Spleen (tissue), 11 donors: ENCODE measurements at regions not wholly inside any gene's neighbourhood (a gene's known extent, or its start where the extent isn't known, plus 50 kb on each side); places are given as distances from the start of the nearest gene placed in this dataset.

ENCODE experiments used
- DNase-seq: peaks from one replicate; pipeline ENCODE4 v3.0.0-alpha.2; 2020
- H3K27ac ChIP-seq, 8 donors: fragments of 200-600 bp; sonication (generic) in 7 of 8; 1 replicate in 4 of 8; 2 replicates in 4 of 8; pipeline versions ENCODE4 v1.5.0 to v1.8.0; 2016 to 2021; ENCODE audit warnings: inconsistent platforms in 4 of 8, mild to moderate bottlenecking in 4 of 8, moderate library complexity in 1 of 8
- H3K27me3 ChIP-seq, 7 donors: fragments of 200-600 bp; sonication (generic) in 6 of 7; replicated peaks in 1 of 7; 1 replicate in 4 of 7; 2 replicates in 3 of 7; pipeline versions ENCODE4 v1.5.0 to v1.8.0; 2016 to 2021; ENCODE audit warnings: inconsistent platforms in 3 of 7, mild to moderate bottlenecking in 1 of 7
- H3K36me3 ChIP-seq, 6 donors: fragments of 200-600 bp; sonication (generic) in 5 of 6; 1 replicate in 4 of 6; 2 replicates in 2 of 6; pipeline versions ENCODE4 v1.5.0 to v1.8.0; 2016 to 2021; ENCODE audit warnings: inconsistent platforms in 2 of 6
- H3K4me1 ChIP-seq, 6 donors: fragments of 200-600 bp; sonication (generic) in 5 of 6; 1 replicate in 3 of 6; 2 replicates in 3 of 6; pipeline versions ENCODE4 v1.5.0 to v1.8.0; 2016 to 2021; ENCODE audit warnings: inconsistent platforms in 3 of 6
- H3K4me3 ChIP-seq, 8 donors: fragments of 200-600 bp; sonication (generic) in 7 of 8; 1 replicate in 4 of 8; 2 replicates in 4 of 8; pipeline versions ENCODE4 v1.5.0 to v1.8.0; 2016 to 2021; ENCODE audit warnings: inconsistent platforms in 4 of 8, mild to moderate bottlenecking in 4 of 8, moderate library complexity in 2 of 8
- H3K9me3 ChIP-seq, 8 donors: fragments of 200-600 bp; sonication (generic) in 7 of 8; 1 replicate in 4 of 8; 2 replicates in 4 of 8; pipeline versions ENCODE4 v1.5.0 to v1.8.0; 2016 to 2021; ENCODE audit warnings: inconsistent platforms in 4 of 8
- POLR2A ChIP-seq, 3 donors: fragments of 450-650 bp; IDR thresholded peaks; one replicate each; pipeline ENCODE4 v1.5.1; 2017; ENCODE audit warnings: antibody characterized with exemption in 3 of 3, mild to moderate bottlenecking in 1 of 3
- POLR2AphosphoS5 ChIP-seq, 3 donors: sonication (generic); formaldehyde crosslinking; IDR thresholded peaks; one replicate each; pipeline ENCODE4 v1.5.1; 2017; ENCODE audit warnings: antibody characterized with exemption in 3 of 3
- WGBS, 5 donors: extraction: QIAGEN DNeasy Blood & Tissue Kit in 3 of 5; methylation state at CpG; one replicate each; pipeline versions ENCODE4 v1.1.5 to v1.1.7; 2013 to 2018; 5-methylcytosine and 5-hydroxymethylcytosine counted together
- intact Hi-C: fragments of 100-400 bp; cut with DNase I; formaldehyde crosslinking; loops from one replicate; pipeline ENCODE4 v1.15.0; 2023; ENCODE audit warnings: low total_unique reads
- TF ChIP-seq, protein P1 (sequence below), 11 experiments: fragments of 200-600 bp in 7 of 11; fragments of 450-650 bp in 4 of 11; sonication (generic) in 4 of 11; IDR thresholded peaks in 8 of 11; conservative IDR thresholded peaks in 3 of 11; 1 replicate in 7 of 11; 2 replicates in 4 of 11; pipeline versions ENCODE4 v1.4.0 to v1.8.0; 2016 to 2021; ENCODE audit warnings: antibody characterized with exemption in 11 of 11, inconsistent platforms in 4 of 11, mild to moderate bottlenecking in 1 of 11
- donor health status: healthy with polysubstance abuse.
- donor health status: DM: no; HTN: no; CAD: no; lungs with moderate emphysema.
- donor health status: DM: no; HTN: no; CAD: no.
- donor health status: Bipolar disorder and iron deficiency.
- donor health status: healthy.
- donor health status: DM: no; HTN: no; CAD: no.
- donor health status: DM: yes; HTN: yes; CAD: no.

DNA sequence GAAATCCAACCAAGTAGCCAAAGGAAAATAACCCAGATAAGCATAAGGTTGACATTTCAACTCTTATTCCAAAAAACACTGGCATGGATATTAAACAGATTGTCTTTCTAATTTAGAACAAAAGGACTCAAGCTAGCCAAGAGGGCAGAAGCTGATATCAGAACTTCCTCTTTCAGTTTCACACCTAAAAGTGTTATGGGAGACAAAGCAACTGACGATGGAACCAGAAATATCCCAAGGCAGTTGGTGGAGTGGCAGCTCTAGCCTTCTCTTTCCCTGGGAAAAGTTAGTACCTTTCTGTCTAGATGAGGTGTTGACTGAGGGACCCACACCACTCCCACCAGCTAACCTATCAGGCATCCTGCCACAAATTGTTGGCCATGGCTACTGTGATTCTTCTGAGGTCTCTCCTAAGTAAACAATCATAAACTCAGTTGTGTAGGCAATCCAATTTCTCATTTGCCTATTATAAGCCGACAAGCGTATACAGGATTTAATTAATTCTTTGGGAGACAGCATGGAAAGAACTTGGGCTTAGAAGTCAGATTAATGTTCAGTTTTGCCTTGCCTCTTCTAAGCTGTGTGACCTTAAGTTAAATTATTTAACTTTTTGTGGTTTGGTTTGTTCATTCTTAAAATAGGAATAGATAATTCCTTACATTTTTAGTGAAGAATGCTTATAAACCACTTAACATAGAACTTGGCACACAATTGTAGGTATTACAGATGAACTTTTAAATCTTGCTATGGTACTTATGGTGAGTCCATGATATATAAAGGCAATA, 110.9 kb upstream of the ADAMTSL1 start:
- no peak for DNase-seq
- no peak overlapping the region for H3K27ac ChIP-seq
- no peaks in the 10 kb centered on the region for H3K36me3 ChIP-seq
- H3K4me1 ChIP-seq = peaks cover 0 to 4% (median 0%) of the 10 kb centered on the region in 6 donors
- 59 to 67% (median 61%) methylated on average over 3 of the region's 3 CpGs for WGBS, 5 donors
- intact Hi-C loops = no loop called here
- no peaks in the 10 kb centered on the region for H3K9me3 ChIP-seq
- no peak overlapping the region for H3K4me3 ChIP-seq
- no peaks in the 10 kb centered on the region for H3K27me3 ChIP-seq
- TF ChIP-seq, protein P1, sequence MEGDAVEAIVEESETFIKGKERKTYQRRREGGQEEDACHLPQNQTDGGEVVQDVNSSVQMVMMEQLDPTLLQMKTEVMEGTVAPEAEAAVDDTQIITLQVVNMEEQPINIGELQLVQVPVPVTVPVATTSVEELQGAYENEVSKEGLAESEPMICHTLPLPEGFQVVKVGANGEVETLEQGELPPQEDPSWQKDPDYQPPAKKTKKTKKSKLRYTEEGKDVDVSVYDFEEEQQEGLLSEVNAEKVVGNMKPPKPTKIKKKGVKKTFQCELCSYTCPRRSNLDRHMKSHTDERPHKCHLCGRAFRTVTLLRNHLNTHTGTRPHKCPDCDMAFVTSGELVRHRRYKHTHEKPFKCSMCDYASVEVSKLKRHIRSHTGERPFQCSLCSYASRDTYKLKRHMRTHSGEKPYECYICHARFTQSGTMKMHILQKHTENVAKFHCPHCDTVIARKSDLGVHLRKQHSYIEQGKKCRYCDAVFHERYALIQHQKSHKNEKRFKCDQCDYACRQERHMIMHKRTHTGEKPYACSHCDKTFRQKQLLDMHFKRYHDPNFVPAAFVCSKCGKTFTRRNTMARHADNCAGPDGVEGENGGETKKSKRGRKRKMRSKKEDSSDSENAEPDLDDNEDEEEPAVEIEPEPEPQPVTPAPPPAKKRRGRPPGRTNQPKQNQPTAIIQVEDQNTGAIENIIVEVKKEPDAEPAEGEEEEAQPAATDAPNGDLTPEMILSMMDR (IDR thresholded peaks at IDR 0.05 in 8 of 11, conservative IDR thresholded peaks at IDR 0.05 in 3 of 11) = no peak
- TF ChIP-seq POLR2A (IDR thresholded peaks at IDR 0.05) (no peak), POLR2AphosphoS5 (IDR thresholded peaks at IDR 0.05) (no peak)

DNA sequence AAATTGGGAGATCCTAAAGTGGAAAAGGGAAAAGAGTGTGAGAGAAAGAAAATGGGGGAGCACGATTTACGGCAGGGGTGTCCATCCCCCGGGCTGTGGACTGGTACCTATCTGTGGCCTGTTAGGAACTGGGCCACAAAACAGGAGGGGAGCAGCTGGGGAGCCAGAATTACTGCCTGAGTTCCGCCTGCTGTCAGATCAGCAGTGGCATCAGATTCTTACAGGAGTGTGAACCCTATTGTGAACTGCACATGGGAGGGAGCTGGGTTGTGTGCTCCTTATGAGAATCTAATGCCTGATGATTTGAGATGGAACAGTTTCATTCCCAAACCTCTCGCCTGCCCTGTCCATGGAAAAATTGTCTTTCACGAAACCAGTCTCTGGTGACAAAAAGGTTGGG, 108.3 kb upstream of the ADAMTSL1 start:
- intact Hi-C loops = no loop called here
- DNase-seq = no peak
- Histone ChIP-seq H3K4me3 (no peak overlapping the region), H3K27me3 (no peaks in the 10 kb centered on the region), H3K9me3 (no peaks in the 10 kb centered on the region), H3K4me1 (peaks cover 0 to 4% (median 0%) of the 10 kb centered on the region in 6 donors), H3K36me3 (no peaks in the 10 kb centered on the region), H3K27ac (no peak overlapping the region)
- TF ChIP-seq POLR2AphosphoS5 (IDR thresholded peaks at IDR 0.05) = no peak
- TF ChIP-seq, protein P1 (IDR thresholded peaks at IDR 0.05 in 8 of 11, conservative IDR thresholded peaks at IDR 0.05 in 3 of 11) = no peak
- 83 to 97% (median 89%) methylated on average over 6 of the region's 6 CpGs for WGBS, 5 donors

DNA sequence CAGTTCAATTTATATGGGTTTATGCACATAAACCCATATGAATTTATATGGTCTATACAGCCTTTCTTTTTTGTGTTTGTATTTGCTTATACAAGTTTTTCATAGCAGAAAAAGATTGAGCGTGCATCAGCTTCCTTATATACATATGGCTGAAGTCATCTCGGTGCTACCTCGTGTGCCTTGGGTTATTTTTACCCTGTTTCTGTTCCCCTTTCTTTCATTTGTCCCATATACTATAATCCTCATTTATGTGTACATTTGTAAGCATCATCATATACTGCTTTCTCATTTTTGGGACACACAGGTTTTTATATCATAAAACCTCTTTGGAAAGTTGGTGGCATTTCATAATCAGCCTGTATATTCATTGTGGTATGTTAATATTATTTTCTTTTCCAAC, 107.8 kb upstream of the ADAMTSL1 start:
- intact Hi-C loops = no loop called here
- Histone ChIP-seq H3K4me3 (no peak overlapping the region), H3K36me3 (no peaks in the 10 kb centered on the region), H3K27me3 (no peaks in the 10 kb centered on the region), H3K9me3 (no peaks in the 10 kb centered on the region), H3K4me1 (peaks cover 0 to 4% (median 0%) of the 10 kb centered on the region in 6 donors), H3K27ac (no peak overlapping the region)
- WGBS, 5 donors = 50 to 62% (median 56%) methylated on average over 3 of the region's 3 CpGs
- DNase-seq = no peak
- TF ChIP-seq POLR2A (IDR thresholded peaks at IDR 0.05) (no peak), POLR2AphosphoS5 (IDR thresholded peaks at IDR 0.05) (no peak)
- TF ChIP-seq, protein P1 (IDR thresholded peaks at IDR 0.05 in 8 of 11, conservative IDR thresholded peaks at IDR 0.05 in 3 of 11) = no peak

DNA sequence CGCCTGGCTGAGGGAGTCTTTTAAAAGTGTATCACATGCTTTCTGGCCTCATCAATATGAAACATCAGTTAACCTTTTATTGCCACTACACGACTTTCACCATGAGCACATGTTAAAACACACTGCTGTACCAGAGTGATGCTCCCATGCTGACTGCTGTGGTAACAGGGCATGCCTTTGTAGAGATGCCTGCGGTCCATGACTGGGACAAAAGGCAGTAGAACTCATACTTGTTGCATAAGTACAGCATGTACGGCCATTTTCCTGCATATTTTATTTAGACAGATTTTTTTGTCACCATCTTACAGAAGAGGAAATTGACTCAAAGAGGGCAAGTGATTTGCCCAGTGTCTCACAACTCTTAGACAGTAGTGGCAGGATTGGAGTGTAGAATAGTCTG, 105.7 kb upstream of the ADAMTSL1 start:
- H3K4me1 ChIP-seq = no peaks in the 10 kb centered on the region
- H3K27ac ChIP-seq = no peak overlapping the region
- H3K9me3 ChIP-seq = no peaks in the 10 kb centered on the region
- 86 to 96% (median 88%) methylated on average over 4 of the region's 4 CpGs for WGBS, 5 donors
- no peaks in the 10 kb centered on the region for H3K36me3 ChIP-seq
- TF ChIP-seq POLR2AphosphoS5 (IDR thresholded peaks at IDR 0.05) (no peak), POLR2A (IDR thresholded peaks at IDR 0.05) (no peak)
- TF ChIP-seq, protein P1 (IDR thresholded peaks at IDR 0.05 in 8 of 11, conservative IDR thresholded peaks at IDR 0.05 in 3 of 11) = no peak
- no peak for DNase-seq
- no peak overlapping the region for H3K4me3 ChIP-seq
- H3K27me3 ChIP-seq = no peaks in the 10 kb centered on the region
- intact Hi-C loops = no loop called here
